Gastroesophageal sphincter (tissue), 4 donors: ENCODE measurements at regions not wholly inside any gene's neighbourhood (a gene's known extent, or its start where the extent isn't known, plus 50 kb on each side); places are given as distances from the start of the nearest gene placed in this dataset.

ENCODE experiments used
- ATAC-seq: fragments of 150-250 bp; one replicate; pipeline ENCODE4 v1.9.1; 2016; ENCODE audit warnings: mild to moderate bottlenecking, moderate library complexity
- H3K27ac ChIP-seq, 4 donors: fragments of 200-600 bp; sonication (generic) in 3 of 4; 1 replicate in 3 of 4; 2 replicates in 1 of 4; pipeline ENCODE4 v1.5.1; 2016 to 2019
- H3K27me3 ChIP-seq: fragments of 200-600 bp; sonication (generic); one replicate; pipeline ENCODE4 v1.5.1; 2019
- H3K36me3 ChIP-seq, 2 donors: fragments of 200-600 bp; sonication (generic); one replicate each; pipeline ENCODE4 v1.5.1; 2019; ENCODE audit warnings: control low read depth in 1 of 2
- H3K4me1 ChIP-seq, 3 donors: fragments of 200-600 bp; sonication (generic); 1 replicate in 2 of 3; 2 replicates in 1 of 3; pipeline ENCODE4 v1.5.1; 2016 to 2019; ENCODE audit warnings: control low read depth in 2 of 3
- H3K4me3 ChIP-seq, 2 donors: fragments of 200-600 bp; sonication (generic); one replicate each; pipeline ENCODE4 v1.5.1; 2019; ENCODE audit warnings: mild to moderate bottlenecking in 1 of 2, moderate library complexity in 1 of 2
- H3K9me3 ChIP-seq, 3 donors: fragments of 200-600 bp; sonication (generic); one replicate each; pipeline ENCODE4 v1.5.1; 2017 to 2019; ENCODE audit warnings: control low read depth in 2 of 3
- CTCF ChIP-seq, 4 experiments: fragments of 200-600 bp in 2 of 4; fragments of 450-650 bp in 2 of 4; sonication (generic) in 1 of 4; IDR thresholded peaks; one replicate each; pipeline ENCODE4 v1.5.1; 2017 to 2019; ENCODE audit warnings: antibody characterized with exemption in 4 of 4, mild to moderate bottlenecking in 2 of 4, moderate library complexity in 2 of 4
- EP300 ChIP-seq: sonication (generic); formaldehyde crosslinking; IDR thresholded peaks from one replicate; pipeline ENCODE4 v1.6.1; 2017; ENCODE audit warnings: antibody characterized with exemption, mild to moderate bottlenecking
- POLR2A ChIP-seq, 2 donors: fragments of 450-650 bp; IDR thresholded peaks; one replicate each; pipeline ENCODE4 v1.6.1; 2017; ENCODE audit warnings: antibody characterized with exemption in 2 of 2, mild to moderate bottlenecking in 2 of 2, moderate library complexity in 1 of 2
- POLR2AphosphoS5 ChIP-seq: sonication (generic); formaldehyde crosslinking; IDR thresholded peaks from one replicate; pipeline ENCODE4 v1.6.1; 2017; ENCODE audit warnings: antibody characterized with exemption
- WGBS, 2 donors: methylation state at CpG; one replicate each; pipeline ENCODE4 v1.1.5; 2018; ENCODE audit warnings: low coverage in 1 of 2; 5-methylcytosine and 5-hydroxymethylcytosine counted together

DNA sequence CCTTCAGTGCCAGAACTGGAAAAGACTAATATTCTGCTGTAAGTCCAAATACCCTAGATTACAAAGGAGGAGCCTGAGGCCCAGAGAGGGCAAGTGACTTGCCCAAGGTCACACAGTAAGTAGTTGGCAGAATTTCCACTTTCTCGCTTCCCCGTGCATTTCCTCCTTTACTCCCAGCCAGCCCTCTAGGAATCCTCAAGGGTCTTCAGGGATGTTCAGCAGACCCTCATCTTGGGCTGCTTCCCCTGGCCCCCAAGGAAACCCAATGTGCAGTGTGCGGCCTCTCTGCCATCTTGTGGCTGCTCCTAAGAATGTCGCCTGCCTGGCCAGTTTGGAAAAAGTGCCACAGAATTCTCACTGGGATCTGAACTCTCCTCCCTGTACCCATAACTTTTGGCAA lies 217.7 kb upstream of the LRFN2 start:
- no peak for ATAC-seq
- Histone ChIP-seq H3K36me3 (no peaks in the 10 kb centered on the region), H3K27ac (no peak overlapping the region), H3K4me3 (no peak overlapping the region), H3K9me3 (no peaks in the 10 kb centered on the region), H3K4me1 (no peaks in the 10 kb centered on the region), H3K27me3 (no peaks in the 10 kb centered on the region)
- 90 to 94% methylated on average over 2 to 3 of the region's 4 CpGs for WGBS, 2 donors
- no peak for TF ChIP-seq EP300
- no peak for TF ChIP-seq POLR2A (IDR thresholded peaks at IDR 0.05)
- TF ChIP-seq CTCF (IDR thresholded peaks at IDR 0.05): peak in 1 of 4 experiments; percentile 16
- TF ChIP-seq POLR2AphosphoS5: no peak

DNA sequence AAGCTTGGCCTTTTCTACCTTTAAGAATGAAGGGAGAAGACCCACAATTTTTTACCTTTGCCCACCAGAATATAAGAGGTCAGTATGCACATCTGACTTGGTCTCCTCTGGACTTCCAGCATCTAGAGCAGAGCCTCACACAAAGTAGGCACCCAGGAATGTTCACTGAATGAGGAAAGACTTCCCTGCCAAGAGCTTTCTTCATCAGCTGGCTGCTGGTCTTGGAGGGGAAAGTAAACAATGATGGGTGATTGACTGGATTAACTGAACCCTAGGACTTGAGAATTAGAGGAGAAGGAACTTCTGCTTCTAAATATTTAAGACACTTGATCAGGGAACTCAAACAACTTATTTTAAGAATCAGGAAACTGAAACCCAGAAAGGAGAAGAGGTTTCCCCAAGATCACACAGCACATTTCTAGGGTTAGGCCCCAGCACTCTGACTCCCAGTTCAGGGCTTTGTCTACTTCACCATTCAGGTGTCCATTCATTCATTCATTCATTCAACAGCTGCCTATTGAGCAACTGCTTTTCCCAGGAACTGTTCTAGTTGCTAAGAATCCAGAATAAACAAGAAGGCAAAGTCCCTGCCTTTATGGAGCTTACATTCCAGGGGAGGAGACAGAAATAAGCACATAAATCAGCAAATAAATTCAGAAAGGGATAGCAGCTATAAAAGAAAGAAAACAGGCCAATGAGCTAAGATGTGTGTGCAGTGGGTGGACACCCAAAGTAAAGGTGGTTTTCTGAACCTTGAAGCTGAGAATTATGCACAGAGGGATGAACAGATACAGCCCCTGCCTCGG lies 216.9 kb upstream of the LRFN2 start:
- no peak overlapping the region for H3K4me3 ChIP-seq
- no peaks in the 10 kb centered on the region for H3K27me3 ChIP-seq
- ATAC-seq: no peak
- no peaks in the 10 kb centered on the region for H3K36me3 ChIP-seq
- H3K27ac ChIP-seq: no peak overlapping the region
- TF ChIP-seq POLR2AphosphoS5 (no peak), POLR2A (IDR thresholded peaks at IDR 0.05) (no peak), EP300 (no peak), CTCF (IDR thresholded peaks at IDR 0.05) (no peak)
- H3K4me1 ChIP-seq: no peaks in the 10 kb centered on the region
- WGBS, 2 donors: 71 to 86% methylated on average over 1 of the region's 1 CpG
- H3K9me3 ChIP-seq: no peaks in the 10 kb centered on the region

- 43 to 55% methylated on average over 3 to 5 of the region's 5 CpGs for WGBS, 2 donors
- no peaks in the 10 kb centered on the region for H3K36me3 ChIP-seq
- no peak overlapping the region for H3K27ac ChIP-seq
- ATAC-seq: no peak
- no peaks in the 10 kb centered on the region for H3K4me1 ChIP-seq
- H3K9me3 ChIP-seq: no peaks in the 10 kb centered on the region
- no peak for TF ChIP-seq EP300
- TF ChIP-seq CTCF (IDR thresholded peaks at IDR 0.05): no peak
- TF ChIP-seq POLR2A (IDR thresholded peaks at IDR 0.05): no peak
- TF ChIP-seq POLR2AphosphoS5: no peak
- H3K27me3 ChIP-seq: no peaks in the 10 kb centered on the region
- H3K4me3 ChIP-seq: no peak overlapping the region
Measured at GRCh38 chr6:40802481-40802880, 215.3 kb upstream of the LRFN2 start.

DNA sequence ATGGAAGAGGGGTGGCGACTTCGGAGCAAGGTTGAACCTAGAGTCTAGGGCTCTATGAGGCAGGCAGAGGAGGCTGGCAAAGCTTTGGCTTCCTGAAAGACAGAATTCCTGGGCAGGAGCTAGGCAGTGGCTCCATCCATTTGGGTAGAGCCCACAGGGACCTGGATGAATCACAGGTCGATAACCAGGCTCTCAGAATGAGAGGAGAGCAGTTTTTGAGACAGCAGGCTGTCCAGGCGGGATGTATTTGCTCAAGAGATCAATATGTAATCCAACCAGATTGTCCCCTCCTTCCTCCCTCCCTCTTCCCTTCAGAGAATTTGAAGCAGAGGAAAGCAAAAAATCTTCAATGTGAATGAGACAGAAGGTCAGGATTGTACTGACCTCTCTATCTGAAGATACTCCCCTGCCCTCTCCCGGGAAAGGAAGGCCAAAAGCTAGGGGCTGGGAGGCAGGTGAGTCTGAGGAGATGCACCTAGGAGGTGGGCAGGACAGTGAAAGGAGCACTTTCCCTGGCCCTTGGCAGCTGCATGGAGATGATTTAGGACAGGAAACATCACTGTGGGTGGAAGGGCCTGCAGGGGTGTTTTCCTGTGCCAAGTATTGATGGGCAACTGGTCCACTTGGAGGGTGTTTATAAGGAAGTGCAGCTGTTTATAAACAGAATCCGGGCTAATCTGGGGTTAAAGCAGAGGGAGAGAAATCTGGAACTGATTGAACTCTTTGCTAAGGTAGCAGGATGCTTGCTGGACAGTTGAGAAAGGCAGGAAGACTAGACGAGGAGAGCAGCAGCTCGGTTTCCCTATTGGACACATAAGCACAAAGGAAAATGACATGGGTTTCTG lies 212.4 kb upstream of the LRFN2 start:
- 76 to 81% methylated on average over 6 of the region's 8 CpGs for WGBS, 2 donors
- Histone ChIP-seq H3K36me3 (no peaks in the 10 kb centered on the region), H3K27ac (no peak overlapping the region), H3K4me1 (no peaks in the 10 kb centered on the region), H3K27me3 (no peaks in the 10 kb centered on the region), H3K4me3 (no peak overlapping the region), H3K9me3 (no peaks in the 10 kb centered on the region)
- TF ChIP-seq POLR2AphosphoS5: no peak
- TF ChIP-seq CTCF (IDR thresholded peaks at IDR 0.05): no peak
- TF ChIP-seq EP300: no peak
- no peak for TF ChIP-seq POLR2A (IDR thresholded peaks at IDR 0.05)
- no peak for ATAC-seq
